ENCODE measurements at regions not wholly inside any gene's neighbourhood (a gene's known extent, or its start where the extent isn't known, plus 50 kb on each side); places are given as distances from the start of the nearest gene placed in this dataset.

DNA sequence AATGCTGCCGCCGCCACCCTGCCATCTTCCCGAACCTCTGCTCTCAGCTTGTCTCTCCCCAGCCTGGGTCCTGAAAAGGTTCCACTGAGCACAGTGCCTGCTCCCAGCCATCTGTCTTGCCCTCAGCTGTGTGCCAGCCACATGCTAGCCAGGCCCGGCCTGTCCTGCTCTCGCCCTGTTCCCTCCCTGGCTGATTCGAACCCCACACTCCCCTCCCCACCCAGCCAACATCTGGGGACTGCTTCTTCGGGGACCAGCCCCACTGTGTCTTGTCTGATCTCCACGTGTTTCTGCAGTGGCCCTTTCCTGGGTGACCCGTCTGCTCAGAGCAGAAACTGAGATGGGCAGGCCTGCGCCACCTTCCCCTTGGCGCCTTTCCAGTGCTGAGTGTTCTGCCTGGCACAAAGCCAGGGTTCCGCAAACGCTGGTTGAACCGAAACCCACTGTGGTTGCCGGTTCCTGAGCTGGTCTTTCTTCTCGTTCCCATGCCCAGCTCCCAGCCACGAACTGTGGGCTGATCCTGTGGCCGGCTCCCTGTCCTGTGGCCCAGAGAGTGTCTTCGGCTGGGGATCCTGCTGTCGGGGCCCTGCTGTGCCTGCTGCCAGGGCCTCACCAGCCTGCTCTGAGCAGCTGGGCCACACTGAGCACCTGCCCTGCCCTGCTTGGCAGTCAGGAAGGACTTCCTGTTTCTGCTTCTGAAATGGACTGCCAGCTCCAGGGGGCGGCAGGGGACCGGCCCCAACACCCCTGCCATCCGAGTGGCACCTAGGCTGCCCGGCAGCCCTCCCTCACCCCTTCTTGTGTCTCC, 62.7 kb upstream of the KLF13 start:
- DNase-seq (ENCODE audit: low spot score) = no peak

GRCh38 chr15:31264559-31265089, 62.0 kb upstream of the KLF13 start:
- DNase-seq (ENCODE audit: low spot score) = no peak

DNA sequence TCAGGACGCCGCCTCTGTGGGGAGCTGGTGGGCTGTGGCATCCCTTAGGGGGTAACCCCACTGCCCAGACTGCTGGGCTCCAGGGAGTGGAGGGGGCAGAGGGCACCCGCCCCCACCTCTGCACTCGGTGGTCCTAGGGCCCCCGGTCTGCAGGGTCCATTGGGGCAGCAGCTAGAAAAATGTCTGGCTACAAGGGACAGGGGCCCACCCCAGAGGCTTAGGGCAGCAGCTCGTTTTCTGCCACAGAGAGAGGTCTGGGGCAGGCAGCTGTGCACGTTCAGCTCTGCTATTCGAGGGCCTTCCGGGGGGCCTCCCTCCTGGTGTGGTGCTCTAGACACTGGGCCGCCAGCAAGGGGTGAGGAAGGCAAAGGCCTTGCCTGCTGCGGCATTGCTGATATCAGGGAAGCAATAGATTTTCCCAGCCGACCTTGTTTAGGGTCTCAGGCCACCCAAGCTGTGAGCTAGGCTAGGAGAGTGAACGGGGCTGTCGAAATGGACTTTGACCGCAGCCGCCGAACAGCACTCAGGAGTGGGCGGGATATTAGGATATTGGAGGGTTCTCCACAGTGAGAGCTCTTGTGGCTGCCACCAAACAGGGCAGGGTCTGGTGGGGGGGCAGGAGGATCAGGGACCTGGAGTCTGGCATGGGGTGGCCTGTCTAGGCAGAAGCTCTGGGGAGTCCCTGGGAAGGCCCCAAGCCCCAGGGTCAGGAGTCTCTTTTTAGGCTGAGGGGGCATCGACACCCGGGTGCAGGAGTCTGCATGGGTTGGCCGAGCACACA, 61.4 kb upstream of the KLF13 start:
- DNase-seq (ENCODE audit: low spot score) = no peak

- no peak for DNase-seq (ENCODE audit: low spot score)
These were observed 60.5 kb upstream of the KLF13 start for GRCh38 chr15:31265871-31266711.

DNA sequence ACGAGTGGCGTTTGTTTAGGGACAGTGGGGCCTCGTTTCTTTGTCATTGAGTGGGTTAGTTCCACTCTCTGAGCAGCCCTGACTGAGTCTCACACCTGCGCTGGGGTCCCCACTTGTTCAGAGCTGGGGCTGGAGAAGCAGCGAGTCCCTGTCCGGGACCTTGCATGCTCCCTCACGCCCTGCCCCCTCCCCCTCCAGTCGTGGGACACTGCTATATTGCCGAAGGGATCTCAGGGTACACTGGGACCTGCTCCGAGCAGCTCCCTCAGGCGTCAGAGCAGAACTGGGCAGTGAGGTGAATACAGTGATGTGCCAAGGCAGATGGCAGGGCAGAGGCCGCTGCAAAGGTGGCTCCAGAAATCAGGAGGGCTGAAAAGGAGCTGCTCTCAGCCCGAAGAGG, 59.9 kb upstream of the KLF13 start:
- DNase-seq (ENCODE audit: low spot score) = no peak

- no peak for DNase-seq (ENCODE audit: low spot score)
These were observed 59.2 kb upstream of the KLF13 start for GRCh38 chr15:31267161-31268107.

DNA sequence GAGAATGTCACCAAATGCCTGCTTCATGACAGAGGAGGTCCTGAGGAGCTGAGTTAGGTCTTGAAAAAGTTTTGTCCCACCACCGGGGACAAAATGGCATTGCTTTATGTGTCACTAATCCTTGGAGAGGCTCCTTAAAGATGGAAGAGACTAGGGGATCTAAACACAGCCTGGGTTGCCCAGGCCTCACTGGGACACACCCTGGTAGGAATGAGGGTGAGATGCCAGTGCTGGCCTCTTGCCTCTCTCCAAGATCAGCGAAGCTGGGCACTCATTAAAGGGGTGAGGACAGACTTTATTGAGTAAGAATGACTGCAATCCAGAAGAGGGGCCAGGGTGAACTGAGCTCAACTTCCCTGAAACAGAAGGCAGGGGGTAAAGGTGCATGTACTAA, 58.5 kb upstream of the KLF13 start:
- no peak for DNase-seq (ENCODE audit: low spot score)

DNA sequence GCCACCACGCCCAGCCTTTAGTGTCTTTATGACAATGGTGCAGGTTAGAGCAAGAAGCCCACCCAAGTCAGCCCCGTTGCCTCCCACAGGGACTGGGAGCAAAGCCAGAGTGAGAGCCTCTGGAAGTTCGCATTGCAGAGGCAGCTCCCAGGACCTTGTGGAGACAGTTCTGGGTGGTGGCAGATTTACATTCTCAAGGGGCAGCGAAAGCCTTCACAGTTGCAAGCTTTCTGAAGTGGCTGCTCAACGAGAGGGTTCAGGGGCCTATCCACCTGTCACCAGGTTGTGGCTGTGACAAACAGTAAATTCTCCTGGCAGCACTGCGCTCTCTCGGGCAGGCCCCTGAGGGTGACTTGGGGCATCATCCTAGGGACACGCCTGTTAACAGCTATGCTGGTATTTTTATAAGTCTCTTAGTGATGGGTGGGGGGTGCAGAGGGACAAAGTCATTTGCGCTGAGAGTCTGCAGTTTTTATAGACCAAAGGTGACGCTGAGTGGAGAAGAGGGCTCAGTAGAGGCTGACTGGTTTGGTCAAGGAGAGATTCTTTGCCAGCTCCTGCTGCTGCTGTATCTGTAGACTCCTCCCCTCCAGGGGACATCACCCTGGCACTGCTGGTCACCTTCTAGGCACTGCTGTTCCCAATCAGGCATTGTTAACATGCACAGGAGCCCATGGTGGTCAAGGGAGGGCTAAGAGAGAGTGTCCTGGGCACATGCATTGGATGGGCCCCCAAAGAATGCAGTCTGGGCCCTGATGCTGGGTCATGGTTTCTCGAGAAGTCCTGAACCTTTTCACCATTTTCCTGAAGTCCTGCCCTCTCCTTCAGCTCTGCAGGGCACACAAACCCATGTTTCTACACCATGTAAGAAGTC, 57.5 kb upstream of the KLF13 start:
- DNase-seq (ENCODE audit: low spot score) = no peak

DNA sequence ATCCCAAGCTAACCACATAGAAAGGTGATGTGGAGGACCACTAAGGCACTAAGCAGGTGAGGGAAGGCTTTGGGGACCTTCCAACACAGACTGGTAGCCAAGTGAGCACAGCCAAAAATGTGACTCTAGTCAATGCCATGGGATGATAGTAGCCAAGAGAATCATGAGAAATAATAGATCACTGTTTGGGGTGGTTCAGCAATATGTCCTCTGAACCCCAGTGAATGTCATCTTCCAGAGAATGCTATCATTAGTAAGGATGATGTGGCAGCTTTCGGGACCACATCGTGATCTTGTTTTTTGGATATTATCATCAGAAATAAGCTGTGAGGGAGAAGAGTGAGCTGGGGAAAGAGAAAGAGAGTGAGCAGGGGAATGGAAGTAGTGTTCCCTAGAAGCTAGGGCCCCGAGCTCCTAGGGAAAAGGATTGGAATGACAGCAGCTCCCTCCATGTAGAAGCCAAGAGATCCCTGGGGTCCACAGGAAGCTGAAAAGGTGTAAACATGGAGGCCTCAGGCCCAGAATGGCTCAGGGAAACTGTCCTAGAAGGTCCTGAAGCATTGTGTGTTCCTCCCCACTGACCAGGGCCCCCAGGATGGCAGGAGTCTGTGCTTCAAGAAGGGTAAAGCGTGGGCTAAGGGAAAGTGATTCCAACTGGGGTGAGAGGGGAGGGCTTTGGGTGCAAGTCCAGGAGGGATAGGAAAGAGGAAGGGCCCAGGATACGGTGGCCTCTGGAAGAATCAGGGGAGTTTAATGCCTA, 56.6 kb upstream of the KLF13 start:
- DNase-seq (ENCODE audit: low spot score) = no peak

DNA sequence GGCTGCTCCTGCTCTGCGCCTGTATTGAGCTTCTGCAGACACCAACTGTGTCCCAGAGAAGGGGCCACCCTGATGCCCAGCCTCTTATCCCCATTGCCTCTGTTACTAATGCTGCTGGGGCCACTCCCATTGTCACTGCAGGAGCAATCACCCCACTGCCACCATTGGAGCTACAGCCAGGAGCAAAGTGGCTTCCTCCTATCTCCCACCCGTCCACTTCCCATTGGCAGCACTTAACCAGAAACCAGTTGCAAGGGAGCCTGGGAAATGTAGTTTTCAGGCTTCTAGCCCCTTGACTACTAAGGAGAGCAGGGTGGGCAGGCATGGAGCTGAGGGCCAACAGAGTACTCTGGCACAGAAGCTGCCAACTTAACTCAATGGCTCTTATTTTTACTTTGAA, 55.9 kb upstream of the KLF13 start:
- no peak for DNase-seq (ENCODE audit: low spot score)

GRCh38 chr15:31271224-31271635, 55.4 kb upstream of the KLF13 start:
- no peak for DNase-seq (ENCODE audit: low spot score)

DNA sequence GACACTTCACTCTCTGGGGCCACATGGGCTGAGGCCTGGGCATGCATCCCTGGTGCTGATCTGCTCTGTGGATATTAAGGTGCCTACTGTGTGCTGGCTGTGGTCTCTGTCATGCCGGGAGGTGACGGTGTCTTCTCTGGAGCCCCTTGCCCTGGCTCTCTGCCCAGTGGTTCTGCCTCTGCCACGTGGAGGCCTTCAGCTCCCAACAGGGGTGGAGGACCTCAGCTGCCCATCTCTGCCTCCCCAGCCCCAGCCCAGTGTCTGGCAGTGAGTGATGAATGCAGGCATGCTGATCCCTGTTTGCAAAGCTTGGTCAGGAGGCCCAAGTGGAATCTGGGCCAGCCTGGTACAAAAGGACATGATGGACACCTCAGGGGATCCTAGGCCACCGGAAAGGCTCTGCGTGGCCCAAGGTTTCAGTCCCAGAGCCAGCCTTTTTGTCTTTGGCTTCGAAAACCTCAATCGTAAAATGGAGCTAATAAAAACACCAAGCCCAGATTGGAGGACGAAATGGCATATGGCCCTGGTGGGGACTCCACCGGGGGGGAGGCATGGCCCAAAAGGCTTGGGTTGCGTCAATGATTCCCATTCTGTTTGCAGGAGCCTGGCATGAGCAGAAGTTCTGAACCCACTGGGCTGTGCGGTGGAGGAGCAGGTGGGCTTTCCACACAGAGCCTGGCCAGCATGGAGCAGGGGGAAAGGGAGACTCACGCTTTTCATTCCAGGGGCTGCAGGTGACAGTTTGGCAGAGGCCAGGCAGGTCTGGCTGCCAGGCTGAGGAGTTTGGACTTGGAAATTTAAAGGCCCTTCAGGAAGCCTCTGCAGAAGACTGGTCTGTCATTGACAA, 54.7 kb upstream of the KLF13 start:
- no peak for DNase-seq (ENCODE audit: low spot score)

GRCh38 chr15:31272558-31273257, 53.9 kb upstream of the KLF13 start:
- DNase-seq (ENCODE audit: low spot score) = no peak

DNA sequence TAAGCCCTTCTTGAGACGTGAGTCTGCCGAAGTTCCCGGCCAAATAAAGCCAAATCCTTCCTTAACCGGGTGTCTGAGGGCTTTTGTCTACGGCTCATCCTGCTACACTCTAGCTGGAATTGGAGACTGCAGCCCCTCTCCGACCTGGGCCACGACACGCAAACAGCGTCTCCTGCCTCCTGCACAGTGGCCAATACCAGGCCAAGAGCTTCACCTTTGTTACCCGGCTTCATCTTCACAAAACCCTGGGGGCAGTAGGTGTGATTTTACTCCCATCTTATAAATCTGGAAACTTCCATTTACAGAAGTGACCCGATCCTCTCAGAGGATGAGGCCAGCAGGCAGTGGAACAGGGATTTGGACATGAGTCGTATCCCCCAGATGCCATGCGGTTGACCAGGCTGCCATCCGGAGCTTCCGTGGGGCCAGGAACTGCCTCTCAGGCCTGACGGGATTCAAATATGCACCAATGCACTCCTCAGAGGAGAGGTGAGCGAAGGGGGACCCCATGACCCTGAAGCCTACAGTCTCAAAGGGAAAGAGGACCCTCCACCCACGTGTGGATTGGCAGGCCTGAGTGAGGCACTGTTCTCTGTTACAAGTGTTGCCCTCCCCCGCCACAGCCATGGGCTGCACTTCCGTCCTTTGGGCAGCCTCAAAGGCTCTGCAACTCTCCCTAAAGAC, 53.2 kb upstream of the KLF13 start:
- no peak for DNase-seq (ENCODE audit: low spot score)

DNA sequence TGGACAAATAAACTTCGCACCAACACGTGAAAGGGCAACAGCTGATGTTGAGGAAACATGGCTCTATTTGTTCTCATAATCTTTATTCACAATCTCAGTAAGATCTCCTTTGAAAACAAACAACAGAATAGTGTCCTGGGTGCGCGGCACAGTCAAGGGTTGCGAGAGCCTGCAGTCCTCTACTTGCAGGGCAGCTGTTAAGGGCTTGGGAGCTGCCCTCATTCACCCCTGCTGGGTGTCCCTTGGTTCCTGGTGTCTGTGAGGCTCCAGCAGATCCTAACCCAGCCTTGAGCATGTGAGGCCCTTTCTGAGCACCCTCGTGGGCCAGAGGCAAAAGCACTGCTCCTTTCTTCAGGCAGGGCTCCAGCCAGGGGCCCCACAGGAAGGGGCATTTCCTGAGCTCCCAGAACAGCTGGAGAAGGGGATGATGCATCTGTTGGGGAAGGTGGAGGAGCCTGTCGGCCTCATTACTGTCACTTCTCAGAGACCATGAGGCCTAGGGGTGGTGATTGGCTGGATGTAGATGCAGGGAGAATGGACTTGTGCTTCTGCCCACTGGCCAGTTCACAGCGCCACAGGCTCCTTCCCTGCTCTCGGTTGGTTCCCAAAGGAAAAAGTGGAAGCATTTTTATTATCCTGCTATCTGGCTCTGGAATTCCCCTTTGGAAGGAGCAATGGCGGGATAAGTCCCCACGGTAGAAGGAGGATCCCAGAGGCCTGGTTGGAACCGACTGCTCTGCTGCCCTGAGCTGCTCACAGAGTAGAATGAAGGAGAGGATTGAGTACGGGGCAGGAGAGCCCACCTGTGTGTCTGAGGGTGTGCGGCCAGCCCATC, 51.9 kb upstream of the KLF13 start:
- DNase-seq (ENCODE audit: low spot score) = no peak

Data from COLO829 (cell line).